Frontal cortex (tissue), 3 donors: ENCODE measurements at regions not wholly inside any gene's neighbourhood (a gene's known extent, or its start where the extent isn't known, plus 50 kb on each side); places are given as distances from the start of the nearest gene placed in this dataset.

Experiments used
- DNase-seq, 2 donors: peaks; one replicate each; pipeline ENCODE4 v3.0.0; 2012; ENCODE audit warnings: low spot score in 2 of 2
- FAIRE-seq: peaks from 2 replicates; lab custom pipeline; 2012; peaks lifted over from hg19 to GRCh38; lab: Jason Lieb, UNC
- donor health status: control.
- donor health status: control.
- donor health status: control.

DNA sequence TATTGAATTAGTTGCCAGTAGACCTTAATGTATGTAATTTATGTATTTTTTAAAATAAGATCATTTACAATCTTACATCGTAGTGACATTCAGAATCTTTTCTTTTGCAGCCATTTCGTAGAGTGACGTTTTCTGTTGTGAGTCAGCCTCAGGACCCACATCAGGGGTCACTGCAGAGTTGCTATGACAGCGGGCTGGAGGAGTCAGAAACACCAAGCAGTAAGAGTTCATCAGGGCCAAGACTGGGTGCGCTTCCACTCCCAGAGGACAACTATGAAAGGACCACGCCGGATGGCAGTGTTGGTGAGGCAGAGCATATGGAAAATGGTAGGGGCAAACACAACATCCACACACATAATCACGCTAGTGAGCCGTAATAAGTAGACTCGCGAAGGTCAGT is 199.9 kb downstream of the PCDH7 start:
- no peak for DNase-seq
- no peak for FAIRE-seq

DNA sequence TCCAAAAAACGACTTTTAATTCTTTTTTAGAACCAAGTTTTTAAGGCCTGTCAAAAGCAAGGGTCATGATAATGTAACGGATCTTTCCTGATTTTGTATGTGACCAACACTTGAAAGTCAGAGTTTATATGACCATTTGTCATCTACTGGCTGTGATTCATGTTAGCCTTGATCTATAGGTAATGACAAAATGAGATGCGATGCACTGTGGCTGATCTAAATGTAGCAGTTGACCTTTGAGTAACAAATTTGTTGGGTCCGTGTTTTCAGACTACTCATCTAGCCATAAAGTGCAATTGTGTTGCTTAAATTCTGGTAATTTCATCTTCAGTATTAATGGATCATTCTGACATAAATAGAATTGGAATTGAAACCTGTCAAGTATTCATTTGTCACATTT is 202.5 kb downstream of the PCDH7 start:
- no peak for FAIRE-seq
- no peak for DNase-seq

DNA sequence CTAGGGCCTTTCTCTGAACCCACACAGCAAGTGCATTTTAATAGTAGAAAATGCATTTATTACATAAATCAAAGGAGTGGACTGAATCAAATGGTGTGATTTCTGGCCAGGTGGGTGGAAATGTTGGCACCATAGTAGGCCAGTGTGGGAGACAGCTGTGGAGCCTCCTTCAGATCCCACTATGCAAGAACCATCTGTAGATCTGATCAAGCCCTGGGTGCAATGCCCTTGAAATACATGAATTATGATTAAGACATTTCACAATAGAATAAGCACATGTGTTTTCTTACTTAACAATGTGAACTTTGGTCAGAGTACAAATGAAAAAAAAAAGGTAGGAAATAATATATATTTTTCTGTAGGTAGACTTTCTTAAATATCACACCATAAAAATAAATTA is 204.3 kb downstream of the PCDH7 start:
- FAIRE-seq (no peak), DNase-seq (no peak)

DNA sequence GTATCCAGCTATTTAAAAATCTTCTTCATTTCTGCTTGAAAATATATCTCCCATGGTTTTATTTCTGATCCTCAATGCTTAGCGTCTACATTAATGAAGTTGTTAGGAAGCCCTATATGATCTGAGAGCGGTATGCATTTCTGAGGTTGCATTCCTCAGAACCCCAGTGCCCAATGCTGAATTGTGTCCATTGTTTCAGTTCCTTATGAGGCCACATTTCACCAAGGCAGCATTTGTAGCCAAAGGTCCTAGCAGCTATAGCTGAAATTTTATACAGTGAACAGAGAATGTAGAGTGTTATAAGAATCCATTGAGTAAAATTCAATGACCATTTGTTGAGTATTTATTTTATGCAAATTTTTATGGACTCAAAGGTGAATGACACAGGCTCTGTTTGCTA is 209.5 kb downstream of the PCDH7 start:
- FAIRE-seq = no peak
- DNase-seq = no peak

DNA sequence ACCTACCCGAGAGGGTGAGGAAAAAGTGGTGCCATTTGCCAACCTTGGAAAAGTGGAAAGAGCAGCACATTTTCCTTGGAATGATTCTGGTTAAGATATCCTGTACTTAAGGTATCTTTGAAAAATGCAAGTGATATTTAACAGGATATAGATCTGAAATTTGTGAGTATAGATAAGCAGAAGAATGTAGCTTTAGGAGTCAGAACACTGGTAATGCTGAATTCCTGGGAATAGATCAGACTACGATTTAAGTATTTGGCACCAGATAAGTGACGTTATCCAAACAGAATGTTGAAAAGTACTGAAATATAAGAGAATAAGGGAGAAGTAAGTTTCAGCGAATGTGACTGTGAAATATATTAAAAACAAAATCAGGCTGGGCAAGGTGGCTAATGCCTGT is 210.1 kb downstream of the PCDH7 start:
- FAIRE-seq = no peak
- no peak for DNase-seq

DNA sequence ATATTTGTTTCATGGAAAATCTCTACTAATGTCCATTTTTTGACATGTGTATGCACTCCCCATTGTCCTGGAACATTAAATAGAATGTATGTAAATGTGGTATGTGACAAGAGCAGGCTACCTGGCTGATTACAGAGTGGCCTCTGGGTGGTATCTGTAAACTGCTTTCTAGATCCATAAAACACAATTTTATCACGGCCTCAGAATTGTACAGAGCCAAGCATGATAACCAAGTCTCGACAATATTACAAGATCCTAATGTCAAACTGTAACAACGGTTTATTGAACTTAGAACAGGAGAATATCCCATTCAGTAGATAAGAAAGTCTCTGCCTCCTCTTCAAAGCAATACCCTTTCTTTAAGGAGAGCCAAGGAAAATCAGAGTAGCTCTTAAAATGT is 212.4 kb downstream of the PCDH7 start:
- no peak for DNase-seq
- FAIRE-seq = no peak

DNA sequence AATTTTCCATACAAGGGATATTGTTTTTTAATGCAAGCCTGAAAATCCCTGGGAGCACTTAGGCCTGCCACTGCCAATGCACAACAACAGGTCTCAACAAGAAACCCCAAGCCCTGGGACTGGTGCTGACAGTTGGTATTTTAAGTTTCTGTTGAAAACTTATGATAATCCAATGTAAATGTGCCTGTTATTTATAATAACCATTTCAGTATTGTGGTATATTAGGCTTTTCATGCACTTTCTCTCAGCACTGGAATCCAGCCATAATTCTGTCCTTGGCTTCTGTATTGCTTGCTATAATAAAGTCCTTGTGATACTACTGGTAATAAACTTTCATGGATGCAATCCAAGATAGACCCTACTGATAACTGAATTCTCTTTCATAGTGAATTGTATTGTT is 218.9 kb downstream of the PCDH7 start:
- no peak for FAIRE-seq
- DNase-seq = no peak

DNA sequence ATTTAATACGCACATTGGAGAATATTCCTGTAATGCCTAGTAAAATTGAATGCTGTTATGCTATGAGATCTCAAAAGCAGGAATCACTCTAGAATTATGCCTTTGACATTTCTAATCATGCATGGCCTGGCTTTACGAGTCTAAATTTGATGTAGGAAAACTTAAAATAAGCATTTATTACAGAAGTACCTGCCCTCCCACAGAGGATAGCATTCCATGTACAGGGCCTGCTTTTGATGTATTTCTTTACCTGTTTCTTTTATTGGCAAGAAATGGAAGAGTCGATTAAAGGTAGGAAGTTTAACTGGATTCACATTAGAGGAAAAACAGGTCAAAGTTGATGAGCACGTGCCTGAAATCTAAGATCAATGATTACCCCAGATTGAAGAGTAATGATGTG is 219.5 kb downstream of the PCDH7 start:
- FAIRE-seq (no peak), DNase-seq (no peak)

DNA sequence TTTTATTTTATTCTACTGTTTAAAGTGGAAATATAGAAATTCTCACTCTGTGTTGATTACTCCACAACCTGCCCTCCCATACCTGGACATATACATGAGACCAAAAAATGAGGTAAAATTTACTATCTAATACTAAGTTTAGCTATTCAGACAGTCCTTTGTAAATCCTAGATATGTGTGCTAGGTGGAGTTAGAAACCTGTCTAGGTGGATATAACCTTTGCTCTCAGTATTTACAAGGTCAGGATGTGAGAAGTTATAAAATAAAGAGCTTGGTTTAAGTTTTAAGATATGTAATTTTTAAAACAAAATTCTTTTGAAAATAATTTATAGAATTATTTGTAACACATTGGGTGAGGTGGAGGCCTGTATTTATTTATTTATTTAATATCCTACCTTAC is 221.5 kb downstream of the PCDH7 start:
- DNase-seq = no peak
- FAIRE-seq = no peak

DNA sequence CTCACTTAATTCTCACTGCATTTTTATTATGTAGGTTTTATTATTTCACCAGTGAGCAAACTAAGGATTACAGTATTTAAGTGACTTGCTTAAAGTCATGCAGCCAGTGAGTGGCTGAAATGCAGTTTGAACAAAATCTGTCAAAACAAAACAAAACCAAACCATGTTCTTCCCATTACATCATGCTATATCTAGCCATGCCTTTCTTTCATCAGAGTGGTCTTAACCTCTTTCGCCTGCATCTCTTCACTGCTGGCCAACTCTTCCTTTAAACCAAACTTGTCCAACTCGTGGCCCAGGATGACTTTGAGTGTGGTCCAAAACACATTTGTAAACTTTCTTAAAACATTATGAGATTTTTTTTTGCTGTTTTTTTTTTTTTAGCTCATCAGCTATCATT is 223.2 kb downstream of the PCDH7 start:
- DNase-seq = no peak

DNA sequence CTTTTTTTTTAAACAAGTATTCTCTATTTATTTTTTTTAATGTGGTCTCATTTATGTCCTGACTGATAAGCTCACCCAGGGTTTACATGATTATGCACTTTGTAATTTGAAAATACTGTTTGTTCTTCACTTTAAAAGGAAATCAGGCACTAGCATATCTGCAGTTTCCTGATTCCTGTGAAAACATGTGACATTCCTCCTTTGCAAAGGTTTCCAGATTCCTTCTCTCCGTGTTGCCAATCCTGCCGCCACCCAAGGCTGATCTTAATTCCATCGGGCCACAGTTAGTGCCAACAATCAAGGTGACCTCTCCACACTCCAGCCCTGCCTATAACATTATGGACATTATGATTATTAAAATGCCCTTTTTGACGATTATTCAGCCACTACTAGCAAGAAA is 225.4 kb downstream of the PCDH7 start:
- FAIRE-seq (no peak), DNase-seq (no peak)

More for the DNA sequence above, 223.2 kb downstream of the PCDH7 start:
- FAIRE-seq = no peak

DNA sequence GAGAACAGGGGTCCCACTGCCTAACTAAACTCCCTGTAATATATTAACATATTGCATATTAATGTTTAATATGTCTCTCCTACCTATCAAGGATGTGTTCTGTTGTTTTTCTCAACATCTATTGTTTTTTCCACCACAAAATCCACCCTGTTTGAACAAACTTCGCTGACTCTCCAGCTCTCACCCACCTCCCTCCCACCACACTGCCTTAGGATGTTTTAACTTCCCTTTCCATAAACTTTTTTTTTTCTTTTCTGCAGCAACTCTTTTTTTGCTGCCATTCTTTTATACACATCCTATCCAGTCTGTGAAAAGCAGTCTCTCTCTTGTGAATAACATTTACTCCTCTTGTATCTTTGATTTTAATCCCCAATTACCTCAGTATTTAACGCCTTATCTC is 226.1 kb downstream of the PCDH7 start:
- DNase-seq = no peak

DNA sequence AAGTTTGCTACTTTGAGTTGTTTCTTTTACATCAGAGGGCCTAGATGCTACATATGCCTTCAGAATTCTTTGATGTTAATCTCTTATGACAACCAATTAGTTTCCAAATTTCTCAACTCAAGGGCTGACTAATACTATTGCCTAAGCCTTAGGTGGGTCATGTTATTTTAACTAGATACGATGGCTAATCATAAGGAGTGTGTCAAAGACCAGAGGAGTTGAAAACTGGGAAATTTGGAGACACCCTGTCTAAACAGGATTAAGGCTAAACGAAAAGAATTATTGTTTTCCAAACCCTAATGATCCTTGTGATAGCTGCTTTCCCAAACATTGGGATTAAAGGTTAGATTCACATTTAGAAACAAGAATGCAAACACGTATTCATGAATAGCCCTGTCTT is 228.5 kb downstream of the PCDH7 start:
- DNase-seq (no peak), FAIRE-seq (no peak)

More for the DNA sequence above, 226.1 kb downstream of the PCDH7 start:
- FAIRE-seq = no peak

DNA sequence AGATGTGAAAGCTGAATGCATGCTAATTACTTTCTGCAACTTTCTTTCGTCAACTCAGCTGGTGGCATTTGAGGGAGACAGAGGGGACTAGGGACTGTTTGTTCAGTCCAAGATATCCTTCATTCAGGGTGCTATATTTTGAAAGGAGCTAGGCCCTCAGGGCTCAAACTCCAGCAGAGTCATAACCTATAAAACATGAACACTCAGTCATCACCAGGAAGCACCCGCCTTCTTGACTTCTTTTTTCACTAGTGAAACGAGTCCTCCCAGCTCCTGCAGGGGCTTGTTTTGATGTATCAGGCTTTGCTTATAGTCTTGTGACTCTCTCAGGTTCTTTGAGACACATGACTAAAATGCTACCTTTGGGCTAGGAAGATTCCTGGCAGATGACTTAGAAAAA is 230.6 kb downstream of the PCDH7 start:
- DNase-seq (no peak), FAIRE-seq (no peak)

DNA sequence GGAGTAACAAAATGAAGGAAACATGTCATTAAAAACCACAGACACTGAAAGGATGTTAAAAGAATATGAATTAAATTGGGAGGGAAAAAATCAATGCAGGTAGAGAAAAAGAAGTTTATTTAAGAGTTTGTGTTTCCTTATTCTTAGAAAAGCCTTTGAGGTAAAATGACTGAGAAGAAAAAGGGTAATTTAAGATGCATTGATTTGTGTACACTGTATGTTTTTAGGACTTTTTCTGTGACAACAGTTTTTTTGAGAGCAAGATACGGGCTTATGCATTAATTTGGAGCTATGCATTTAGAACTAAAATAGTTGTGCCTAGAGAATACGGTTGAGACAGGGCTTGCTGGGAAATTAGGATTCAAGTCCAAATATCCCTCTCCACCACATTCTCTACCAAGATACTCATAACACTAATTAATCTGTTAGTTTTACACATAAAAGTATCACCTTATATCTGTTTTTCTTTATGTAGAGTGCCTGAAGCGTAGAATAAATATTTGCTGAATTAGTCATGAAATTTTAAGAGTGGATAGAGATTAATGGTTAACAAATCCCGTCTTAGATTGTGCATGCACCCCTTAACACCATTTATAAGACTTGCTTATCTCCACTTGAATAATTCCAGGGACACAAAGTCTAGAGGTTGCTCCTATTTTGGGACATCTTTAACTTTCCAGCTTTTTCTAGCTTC is 232.5 kb downstream of the PCDH7 start:
- DNase-seq (no peak), FAIRE-seq (no peak)

DNA sequence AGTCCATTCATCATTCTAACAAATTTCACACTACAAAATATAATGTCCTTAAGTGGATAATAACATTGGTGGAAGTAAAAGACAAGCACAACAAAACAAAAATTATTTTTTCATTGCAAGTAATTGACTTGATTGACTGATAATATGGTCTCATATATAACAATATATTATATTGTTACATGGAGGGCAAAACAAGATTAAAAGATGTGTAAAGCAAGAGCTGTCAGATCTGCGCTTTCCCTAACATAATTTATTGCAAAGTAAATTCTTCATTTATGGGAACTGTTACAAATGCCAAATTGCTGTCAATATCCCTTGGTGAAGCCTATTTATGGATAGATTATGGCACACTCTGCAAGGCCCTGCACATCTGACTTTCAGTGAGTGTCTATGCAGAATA is 233.6 kb downstream of the PCDH7 start:
- DNase-seq = no peak
- FAIRE-seq = no peak

DNA sequence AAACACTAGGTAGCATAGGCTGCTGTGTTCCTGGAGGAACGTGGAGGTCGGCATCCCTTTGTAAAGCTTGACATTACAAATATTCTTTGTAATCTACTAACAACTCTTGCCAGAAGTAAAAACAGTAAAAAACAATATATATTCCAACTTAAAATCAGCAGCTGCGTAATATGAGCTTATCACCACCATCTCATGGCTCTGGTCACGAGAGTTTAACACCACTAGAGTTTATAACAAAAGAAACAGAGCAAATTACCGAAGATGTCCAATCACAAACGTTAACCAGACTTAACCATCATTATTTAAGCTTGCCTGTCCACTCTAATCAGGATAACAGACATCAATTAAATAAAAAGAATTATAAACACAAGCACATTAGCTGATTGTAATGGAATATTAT is 236.7 kb downstream of the PCDH7 start:
- FAIRE-seq = no peak

DNA sequence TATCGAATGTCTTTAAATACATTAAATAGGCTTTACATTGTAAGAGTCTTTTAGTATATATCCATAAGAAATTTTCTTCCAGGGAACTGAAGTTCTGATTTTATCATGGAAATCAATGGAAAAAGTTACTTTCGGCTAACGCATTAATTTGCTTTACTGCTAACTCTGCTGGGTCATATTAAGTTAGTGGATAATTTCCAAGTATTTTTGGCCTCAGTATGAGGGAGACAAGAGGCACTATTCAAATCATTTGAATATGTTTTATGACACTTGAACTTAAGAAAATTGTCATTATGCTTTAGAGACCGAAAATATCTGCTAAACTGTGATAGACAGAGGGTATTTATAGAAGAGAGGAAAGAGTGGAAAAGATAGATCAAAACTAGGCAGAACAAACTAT is 237.5 kb downstream of the PCDH7 start:
- no peak for DNase-seq
- no peak for FAIRE-seq

More for the DNA sequence above, 236.7 kb downstream of the PCDH7 start:
- DNase-seq = no peak

DNA sequence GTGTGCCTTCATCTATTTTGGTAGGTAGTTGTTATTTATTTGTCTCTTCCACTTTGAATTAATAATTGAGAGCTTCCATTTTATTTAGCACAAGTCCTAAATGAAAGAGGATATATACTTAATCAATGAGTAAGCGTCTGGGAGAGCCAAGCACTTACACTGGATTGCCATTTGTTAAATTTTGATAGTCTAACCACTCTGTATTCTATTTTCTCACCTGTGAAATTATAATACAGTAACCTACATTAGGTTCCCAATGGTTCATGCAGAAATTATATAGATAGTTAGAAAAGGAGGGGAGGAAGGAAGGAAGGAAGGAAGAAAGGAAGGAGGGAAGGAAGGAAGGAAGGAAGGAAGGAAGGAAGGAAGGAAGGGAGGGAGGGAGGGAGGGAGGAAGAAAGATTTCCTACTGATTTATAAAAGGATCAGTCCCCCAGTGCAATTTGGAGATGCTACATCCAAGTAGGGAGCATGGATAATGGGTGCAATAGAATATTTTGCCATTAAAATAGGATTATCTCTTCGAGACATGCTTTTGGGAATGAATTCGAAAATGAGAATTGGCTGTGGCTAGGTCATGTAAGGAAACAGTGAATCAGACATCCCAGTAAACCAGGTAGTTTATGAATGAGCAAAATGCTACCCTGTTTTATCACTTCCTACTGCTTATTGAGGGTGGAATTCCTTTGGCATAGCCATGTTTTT is 239.8 kb downstream of the PCDH7 start:
- FAIRE-seq (no peak), DNase-seq (no peak)

DNA sequence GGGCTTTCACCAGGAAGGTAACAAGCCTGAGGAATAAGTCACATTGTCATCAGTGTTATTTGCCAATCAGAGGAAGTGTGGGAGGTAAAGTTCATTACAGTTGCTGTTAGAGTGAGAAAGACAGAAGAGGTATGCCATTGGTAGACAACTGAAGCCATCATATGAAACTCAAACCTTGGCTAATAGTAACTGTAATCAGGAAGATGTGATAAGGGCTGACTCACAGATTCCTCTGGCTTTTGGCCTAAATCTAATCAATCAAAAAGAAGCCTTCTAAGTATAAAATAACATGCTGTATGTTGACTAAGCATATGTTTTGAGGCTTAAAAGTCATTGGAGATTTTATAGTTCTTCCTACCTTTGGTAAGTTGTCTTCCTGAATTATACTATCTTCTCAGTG is 242.8 kb downstream of the PCDH7 start:
- no peak for FAIRE-seq
- DNase-seq = no peak

DNA sequence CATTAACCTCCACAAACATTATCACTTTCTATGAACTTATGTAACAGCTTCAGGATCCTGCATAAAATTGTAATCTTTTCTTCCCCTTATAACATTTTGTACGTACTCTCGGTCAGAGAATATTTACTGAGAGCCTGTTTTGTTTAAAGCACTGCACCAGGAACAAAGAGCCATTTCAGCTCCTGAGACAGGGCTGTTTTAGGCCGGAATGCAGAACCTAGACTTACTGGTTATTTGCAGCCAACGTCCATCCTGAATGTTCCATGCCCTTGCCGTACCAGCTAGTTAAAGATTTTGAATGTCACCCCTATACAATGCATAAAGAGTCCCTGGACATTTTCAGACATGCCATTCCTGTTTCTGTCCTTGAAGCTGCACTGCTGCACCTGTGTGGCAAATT is 248.8 kb downstream of the PCDH7 start:
- DNase-seq (no peak), FAIRE-seq (no peak)

DNA sequence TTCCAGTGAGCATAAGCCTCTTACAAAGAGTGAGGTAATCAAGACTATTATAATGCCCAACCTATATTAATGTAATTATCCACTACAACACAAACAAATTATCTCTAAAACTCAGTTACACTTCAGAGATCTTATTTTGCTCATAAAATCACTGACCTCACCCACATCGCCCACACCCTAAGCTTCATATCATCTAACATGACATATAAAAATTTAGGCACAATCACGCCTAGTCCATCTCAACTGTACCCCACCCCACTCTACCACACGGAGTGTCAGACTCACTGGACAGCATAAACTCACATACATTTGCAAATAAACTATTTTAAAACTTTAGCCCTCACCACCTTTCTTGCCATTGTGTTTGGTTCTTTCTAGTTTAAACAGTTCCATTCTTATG is 252.4 kb downstream of the PCDH7 start:
- FAIRE-seq = no peak
- DNase-seq = no peak
